ENCODE measurements at regions not wholly inside any gene's neighbourhood (a gene's known extent, or its start where the extent isn't known, plus 50 kb on each side); places are given as distances from the start of the nearest gene placed in this dataset.

GRCh38 chr12:46884362-46884761 is 58.6 kb upstream of the SLC38A4 start:
- Histone ChIP-seq H3K4me1 (ENCODE audit: low read length) (no peaks in the 10 kb centered on the region), H3K9ac (ENCODE audit: low read length) (no peak overlapping the region), H4K20me1 (ENCODE audit: insufficient read depth, low read length) (no peaks in the 10 kb centered on the region), H3K9me3 (ENCODE audit: insufficient read depth, low read length) (no peaks in the 10 kb centered on the region), H3K4me2 (ENCODE audit: low read length) (no peak overlapping the region), H3K27me3 (ENCODE audit: low read depth, low read length) (no peaks in the 10 kb centered on the region), H3K27ac (ENCODE audit: low read length) (no peak overlapping the region), H3K36me3 (replicated peaks; ENCODE audit: low read depth, low read length) (no peaks in the 10 kb centered on the region), H2AFZ (ENCODE audit: low read depth, low read length) (no peak overlapping the region), H3K79me2 (ENCODE audit: low read length) (no peaks in the 10 kb centered on the region), H3K4me3 (ENCODE audit: low read length) (no peak overlapping the region)
- TF ChIP-seq EZH2phosphoT487 (IDR thresholded peaks at IDR 0.05; ENCODE audit: low read depth) (no peak), CTCF (IDR thresholded peaks at IDR 0.05; ENCODE audit: low read depth, low read length) (no peak)

- Histone ChIP-seq H3K4me2 (ENCODE audit: low read length) (no peak overlapping the region), H3K4me3 (ENCODE audit: low read length) (no peak overlapping the region), H3K4me1 (ENCODE audit: low read length) (no peaks in the 10 kb centered on the region), H3K27ac (ENCODE audit: low read length) (no peak overlapping the region), H3K27me3 (ENCODE audit: low read depth, low read length) (no peaks in the 10 kb centered on the region), H3K9ac (ENCODE audit: low read length) (no peak overlapping the region), H3K36me3 (replicated peaks; ENCODE audit: low read depth, low read length) (no peaks in the 10 kb centered on the region), H2AFZ (ENCODE audit: low read depth, low read length) (no peak overlapping the region), H4K20me1 (ENCODE audit: insufficient read depth, low read length) (no peaks in the 10 kb centered on the region), H3K9me3 (ENCODE audit: insufficient read depth, low read length) (no peaks in the 10 kb centered on the region), H3K79me2 (ENCODE audit: low read length) (no peaks in the 10 kb centered on the region)
- TF ChIP-seq EZH2phosphoT487 (IDR thresholded peaks at IDR 0.05; ENCODE audit: low read depth) (no peak), CTCF (IDR thresholded peaks at IDR 0.05; ENCODE audit: low read depth, low read length) (no peak)
Observed at GRCh38 chr12:46886541-46887041, 60.8 kb upstream of the SLC38A4 start.

DNA sequence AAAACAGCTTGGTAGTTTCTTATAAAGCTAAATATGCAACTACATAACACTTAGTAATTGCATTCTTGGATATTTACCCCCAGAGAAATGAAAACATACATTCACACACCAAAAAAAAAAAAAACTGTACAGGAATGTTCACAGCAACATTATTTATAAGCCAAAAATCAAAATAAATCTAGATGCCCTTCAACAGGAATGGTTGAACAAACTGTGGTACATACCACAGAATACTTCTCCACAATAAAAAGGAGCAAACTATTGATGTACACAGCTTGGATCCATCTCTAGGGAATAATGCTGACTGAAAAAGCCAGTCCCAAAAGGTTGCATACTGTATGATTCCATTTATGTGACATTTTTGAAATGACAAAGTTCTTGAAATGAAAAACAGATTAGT is 62.1 kb upstream of the SLC38A4 start:
- H3K4me3 ChIP-seq (ENCODE audit: low read length) = no peak overlapping the region
- TF ChIP-seq EZH2phosphoT487 (IDR thresholded peaks at IDR 0.05; ENCODE audit: low read depth) (no peak), CTCF (IDR thresholded peaks at IDR 0.05; ENCODE audit: low read depth, low read length) (no peak)
- no peaks in the 10 kb centered on the region for H3K4me1 ChIP-seq (ENCODE audit: low read length)
- H3K4me2 ChIP-seq (ENCODE audit: low read length) = no peak overlapping the region
- no peaks in the 10 kb centered on the region for H3K79me2 ChIP-seq (ENCODE audit: low read length)
- H2AFZ ChIP-seq (ENCODE audit: low read depth, low read length) = no peak overlapping the region
- H4K20me1 ChIP-seq (ENCODE audit: insufficient read depth, low read length) = no peaks in the 10 kb centered on the region
- no peak overlapping the region for H3K27ac ChIP-seq (ENCODE audit: low read length)
- no peaks in the 10 kb centered on the region for H3K9me3 ChIP-seq (ENCODE audit: insufficient read depth, low read length)
- H3K27me3 ChIP-seq (ENCODE audit: low read depth, low read length) = no peaks in the 10 kb centered on the region
- no peak overlapping the region for H3K9ac ChIP-seq (ENCODE audit: low read length)
- no peaks in the 10 kb centered on the region for H3K36me3 ChIP-seq (replicated peaks; ENCODE audit: low read depth, low read length)

GRCh38 chr12:46888568-46888967 is 62.8 kb upstream of the SLC38A4 start:
- no peak overlapping the region for H3K4me3 ChIP-seq (ENCODE audit: low read length)
- H3K27ac ChIP-seq (ENCODE audit: low read length) = no peak overlapping the region
- no peaks in the 10 kb centered on the region for H3K9me3 ChIP-seq (ENCODE audit: insufficient read depth, low read length)
- no peaks in the 10 kb centered on the region for H3K4me1 ChIP-seq (ENCODE audit: low read length)
- H3K36me3 ChIP-seq (replicated peaks; ENCODE audit: low read depth, low read length) = no peaks in the 10 kb centered on the region
- H3K4me2 ChIP-seq (ENCODE audit: low read length) = no peak overlapping the region
- H2AFZ ChIP-seq (ENCODE audit: low read depth, low read length) = no peak overlapping the region
- TF ChIP-seq CTCF (IDR thresholded peaks at IDR 0.05; ENCODE audit: low read depth, low read length) (no peak), EZH2phosphoT487 (IDR thresholded peaks at IDR 0.05; ENCODE audit: low read depth) (no peak)
- no peaks in the 10 kb centered on the region for H4K20me1 ChIP-seq (ENCODE audit: insufficient read depth, low read length)
- no peaks in the 10 kb centered on the region for H3K27me3 ChIP-seq (ENCODE audit: low read depth, low read length)
- no peaks in the 10 kb centered on the region for H3K79me2 ChIP-seq (ENCODE audit: low read length)
- no peak overlapping the region for H3K9ac ChIP-seq (ENCODE audit: low read length)
